ENCODE measurements at regions not wholly inside any gene's neighbourhood (a gene's known extent, or its start where the extent isn't known, plus 50 kb on each side); places are given as distances from the start of the nearest gene placed in this dataset.

GRCh38 chr13:80452279-80452678, 111.4 kb upstream of the SPRY2 start:
- DNase-seq (ENCODE audit: low spot score) = no peak

- DNase-seq (ENCODE audit: low spot score) = no peak
Observed at GRCh38 chr13:80451641-80452040, 110.7 kb upstream of the SPRY2 start.

DNA sequence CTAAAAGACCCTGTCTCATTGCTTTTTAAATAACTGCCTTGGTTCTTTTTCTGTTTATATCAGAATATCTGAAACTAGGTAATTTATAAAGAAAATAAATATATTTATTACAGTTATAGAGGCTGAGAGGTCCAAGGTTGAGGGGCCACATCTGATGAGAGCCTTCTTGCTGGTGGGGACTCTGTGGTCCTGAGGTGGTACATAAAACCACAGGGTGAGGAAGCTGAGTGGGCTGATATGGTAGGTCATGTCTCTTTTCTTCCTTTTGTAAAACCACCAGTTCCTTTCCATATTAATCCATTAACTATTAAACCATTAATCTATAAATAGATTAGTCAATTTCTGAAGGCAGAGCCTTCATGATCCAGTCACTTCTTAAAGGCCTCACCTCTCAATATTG, 109.5 kb upstream of the SPRY2 start:
- DNase-seq (ENCODE audit: low spot score) = no peak

GRCh38 chr13:80448725-80449124, 107.8 kb upstream of the SPRY2 start:
- DNase-seq (ENCODE audit: low spot score) = no peak

- no peak for DNase-seq (ENCODE audit: low spot score)
Observed at GRCh38 chr13:80447747-80448146, 106.8 kb upstream of the SPRY2 start.

DNA sequence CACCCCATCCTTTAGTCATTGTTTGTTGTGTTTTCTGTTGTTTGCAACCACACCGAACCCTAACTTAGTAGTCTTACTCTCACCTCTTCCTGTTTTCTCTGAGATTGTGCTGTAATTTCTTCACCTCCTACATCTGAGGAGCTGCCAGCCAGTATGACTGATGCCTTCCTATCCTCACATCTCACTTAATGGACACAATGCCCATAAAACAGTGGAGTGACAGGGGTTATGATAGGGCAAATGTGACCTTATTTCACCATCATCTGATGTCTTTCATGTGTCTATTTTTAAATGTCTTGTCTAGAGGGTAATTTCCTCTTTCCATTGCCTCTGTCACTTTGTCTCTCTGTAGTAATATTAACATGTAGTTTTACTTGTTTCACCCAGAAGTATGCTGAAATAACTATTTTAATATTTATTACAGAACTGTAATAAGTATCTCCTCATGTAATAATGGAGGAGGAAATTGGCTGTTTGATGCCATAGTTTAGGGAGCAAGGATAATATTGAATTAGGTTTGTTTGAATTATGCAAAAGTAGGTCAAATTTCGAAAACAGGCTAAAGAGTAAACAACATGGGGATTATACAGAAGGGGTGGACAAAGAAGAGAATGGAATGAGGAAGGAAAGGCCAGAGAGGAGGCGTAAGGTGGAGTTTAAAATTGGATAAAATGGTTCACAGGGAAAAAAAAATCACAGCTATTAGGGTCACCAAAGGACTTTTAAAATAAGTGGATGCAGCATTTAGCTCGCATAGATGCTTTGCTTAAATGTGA, 103.5 kb upstream of the SPRY2 start:
- DNase-seq (ENCODE audit: low spot score) = no peak

GRCh38 chr13:80442609-80443008, 101.7 kb upstream of the SPRY2 start:
- DNase-seq (ENCODE audit: low spot score) = no peak

GRCh38 chr13:80441968-80442367, 101.0 kb upstream of the SPRY2 start:
- no peak for DNase-seq (ENCODE audit: low spot score)

- no peak for DNase-seq (ENCODE audit: low spot score)
Observed at GRCh38 chr13:80438521-80438920, 97.6 kb upstream of the SPRY2 start.

GRCh38 chr13:80437231-80437630, 96.3 kb upstream of the SPRY2 start:
- DNase-seq (ENCODE audit: low spot score) = no peak

DNA sequence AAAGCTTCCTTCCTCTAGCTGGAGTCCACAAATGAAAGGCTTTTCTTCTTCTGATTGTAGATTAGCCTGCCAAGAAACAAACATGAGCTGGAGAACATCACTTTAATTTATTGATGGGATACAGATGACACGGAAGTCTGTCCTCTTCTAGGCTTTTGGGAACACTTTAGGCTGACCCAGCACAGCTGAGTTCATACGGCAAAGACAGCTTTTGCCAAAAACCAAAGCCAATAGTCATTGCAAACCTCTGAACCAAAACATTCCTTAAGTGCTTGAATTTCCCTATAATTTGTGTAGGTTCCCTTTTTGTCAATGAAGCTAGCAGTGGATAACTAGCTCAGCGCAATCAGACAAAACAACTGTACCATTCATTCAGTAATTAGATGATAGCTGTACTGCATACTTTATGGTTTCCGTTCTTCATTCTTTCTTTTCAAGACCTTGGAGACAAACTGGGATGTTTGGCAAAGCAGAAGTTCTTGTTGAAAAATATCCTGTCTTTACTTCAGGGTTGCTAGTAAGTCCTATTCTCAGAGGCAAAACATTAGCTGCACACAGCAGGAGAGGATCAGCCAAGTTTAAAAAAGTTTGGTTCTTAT, 95.7 kb upstream of the SPRY2 start:
- DNase-seq (ENCODE audit: low spot score) = no peak

GRCh38 chr13:80430561-80430960, 89.6 kb upstream of the SPRY2 start:
- no peak for DNase-seq (ENCODE audit: low spot score)

- no peak for DNase-seq (ENCODE audit: low spot score)
Observed at GRCh38 chr13:80428349-80429096, 87.6 kb upstream of the SPRY2 start.

GRCh38 chr13:80419416-80419815, 78.5 kb upstream of the SPRY2 start:
- no peak for DNase-seq (ENCODE audit: low spot score)

- DNase-seq (ENCODE audit: low spot score) = no peak
Observed at GRCh38 chr13:80413611-80414010, 72.7 kb upstream of the SPRY2 start.

DNA sequence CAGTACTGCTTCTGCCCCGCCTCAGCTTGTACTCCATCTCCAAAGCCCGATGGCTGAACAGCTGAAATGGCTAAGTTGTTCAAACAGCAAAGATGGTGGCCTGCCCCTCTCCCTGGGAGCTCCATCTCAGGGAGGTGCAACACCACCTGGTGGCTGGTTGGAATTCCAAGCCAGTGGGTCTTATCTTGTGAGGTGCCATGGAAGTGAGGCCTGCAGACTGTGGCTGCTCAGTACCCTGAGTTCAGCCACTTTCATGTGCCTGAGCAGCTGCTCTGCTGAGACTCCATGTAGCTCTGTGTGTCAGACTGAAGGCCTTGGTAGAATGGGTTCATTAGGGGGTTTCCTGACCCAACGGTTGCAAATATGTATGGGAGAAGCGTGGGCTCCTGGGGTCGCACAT, 67.3 kb upstream of the SPRY2 start:
- DNase-seq (ENCODE audit: low spot score) = no peak

GRCh38 chr13:80400865-80401426, 60.0 kb upstream of the SPRY2 start:
- DNase-seq (ENCODE audit: low spot score) = no peak

GRCh38 chr13:80400164-80400864, 59.4 kb upstream of the SPRY2 start:
- no peak for DNase-seq (ENCODE audit: low spot score)

DNA sequence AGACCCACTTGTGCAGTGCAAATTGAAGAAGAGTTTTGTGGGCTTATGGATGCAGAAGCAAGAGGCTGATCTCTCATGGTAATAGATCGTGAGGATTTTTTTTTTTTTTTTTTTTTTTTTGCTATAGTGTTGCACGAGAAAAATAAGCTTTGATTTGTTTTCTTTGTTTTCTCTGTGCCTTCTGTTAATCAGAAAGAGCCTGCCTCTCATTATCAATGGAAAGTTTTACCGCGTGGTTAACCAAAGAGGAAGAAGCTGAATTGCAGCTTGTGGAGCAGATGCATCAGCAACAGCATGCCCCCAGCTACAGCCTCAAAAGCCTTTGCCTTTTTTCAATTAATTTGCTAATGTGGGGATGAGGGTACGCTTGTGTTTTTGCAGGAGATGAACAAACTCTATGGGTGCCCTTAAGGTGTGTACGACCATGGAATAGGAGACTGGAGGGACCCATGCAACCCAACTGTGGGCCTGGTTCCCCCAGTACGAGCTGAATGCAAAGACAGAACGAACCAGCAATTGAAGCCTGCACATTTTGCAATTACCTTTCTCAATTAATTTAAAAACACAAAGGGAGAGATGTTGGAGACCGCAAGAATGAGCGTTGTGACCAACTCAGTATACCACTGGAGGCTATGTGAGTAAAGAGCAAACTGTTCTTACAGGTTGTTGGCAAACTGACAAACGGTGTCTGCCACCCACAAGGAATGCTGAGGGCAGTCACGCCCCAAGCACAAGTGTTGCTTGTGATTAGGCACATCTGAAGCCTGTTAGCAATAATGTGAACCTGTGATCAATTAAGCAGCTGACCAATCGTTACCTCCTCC, 58.6 kb upstream of the SPRY2 start:
- no peak for DNase-seq (ENCODE audit: low spot score)
